ENCODE measurements at regions not wholly inside any gene's neighbourhood (a gene's known extent, or its start where the extent isn't known, plus 50 kb on each side); places are given as distances from the start of the nearest gene placed in this dataset.

GRCh38 chr2:14297340-14297739 is 335.2 kb upstream of the LRATD1 start:
- in situ Hi-C loops (cut with MboI; ENCODE audit: low sequenced_read_pairs): no loop called here

- in situ Hi-C loops (cut with MboI; ENCODE audit: low sequenced_read_pairs): no loop called here
These were observed 334.6 kb upstream of the LRATD1 start for GRCh38 chr2:14297906-14298305.

DNA sequence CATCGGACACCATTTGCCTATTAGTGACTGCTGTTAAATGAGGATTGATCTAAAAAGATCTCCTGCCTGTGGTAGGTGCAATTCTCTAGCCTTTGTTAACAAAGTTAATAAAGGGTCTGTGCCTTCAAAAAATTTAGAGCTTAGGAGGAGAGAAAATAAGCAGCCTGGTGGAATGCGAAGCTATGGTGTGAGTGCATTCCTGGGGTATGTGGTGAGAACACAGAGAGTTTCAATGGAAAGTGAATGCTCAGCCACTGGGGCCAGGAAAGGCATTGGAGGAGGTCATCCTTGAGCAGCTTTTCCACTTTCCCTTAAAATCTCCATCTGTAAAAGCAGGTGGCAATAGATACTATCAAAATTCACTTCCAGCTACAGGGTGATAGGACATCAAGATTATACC is 331.2 kb upstream of the LRATD1 start:
- in situ Hi-C loops (cut with MboI; ENCODE audit: low sequenced_read_pairs): no loop called here

DNA sequence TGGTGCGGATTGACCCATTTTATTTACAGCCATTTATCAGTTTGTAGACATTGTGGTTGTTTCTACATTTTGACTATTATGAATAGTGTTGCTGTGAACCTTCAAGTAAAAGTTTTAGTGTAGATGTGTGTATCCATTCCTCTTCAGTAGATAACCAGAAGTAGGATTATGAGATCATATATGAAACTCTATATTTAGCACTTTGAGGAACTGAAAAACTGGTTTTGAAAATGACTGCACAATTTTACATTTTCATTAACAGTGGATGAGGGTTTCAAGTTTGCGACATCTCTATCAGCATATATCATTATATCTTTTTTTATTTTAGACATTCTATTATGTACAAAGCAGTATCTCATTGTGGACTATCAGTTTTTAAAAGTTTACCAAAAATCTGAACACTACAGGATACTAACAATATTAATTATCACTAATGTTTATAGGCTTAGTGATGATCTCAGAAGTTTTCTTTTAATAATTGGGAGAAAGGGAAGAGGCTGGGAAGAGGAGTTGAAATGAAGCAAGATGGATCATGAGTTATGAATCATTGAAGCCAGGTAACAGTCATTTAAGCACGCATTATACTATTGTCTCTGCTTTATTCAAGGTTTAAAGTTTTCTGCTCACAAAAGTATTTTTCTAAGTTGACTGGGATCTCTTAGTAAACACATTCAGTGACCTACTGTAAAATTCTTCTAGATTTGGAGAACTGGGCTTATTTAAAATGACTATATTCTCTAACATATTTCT is 329.0 kb upstream of the LRATD1 start:
- in situ Hi-C loops (cut with MboI; ENCODE audit: low sequenced_read_pairs): no loop called here

DNA sequence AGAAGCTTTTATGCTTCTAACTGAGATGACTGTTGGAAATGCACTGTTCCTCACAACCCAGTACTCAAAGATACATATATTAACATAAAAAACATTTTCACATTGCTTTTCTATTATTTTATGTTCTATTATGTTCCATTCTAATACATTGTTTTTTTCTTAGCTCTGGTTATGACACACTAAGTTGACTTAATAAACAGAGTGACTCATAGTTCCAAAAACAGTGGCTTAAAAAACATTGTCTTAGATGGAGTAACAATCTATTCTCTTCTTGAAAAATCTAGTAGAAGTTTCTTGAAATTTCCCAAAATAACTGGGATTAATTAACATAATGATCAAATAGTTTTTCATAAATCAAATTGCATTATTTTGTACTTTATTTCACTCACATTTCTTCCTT is 328.2 kb upstream of the LRATD1 start:
- in situ Hi-C loops (cut with MboI; ENCODE audit: low sequenced_read_pairs): no loop called here

DNA sequence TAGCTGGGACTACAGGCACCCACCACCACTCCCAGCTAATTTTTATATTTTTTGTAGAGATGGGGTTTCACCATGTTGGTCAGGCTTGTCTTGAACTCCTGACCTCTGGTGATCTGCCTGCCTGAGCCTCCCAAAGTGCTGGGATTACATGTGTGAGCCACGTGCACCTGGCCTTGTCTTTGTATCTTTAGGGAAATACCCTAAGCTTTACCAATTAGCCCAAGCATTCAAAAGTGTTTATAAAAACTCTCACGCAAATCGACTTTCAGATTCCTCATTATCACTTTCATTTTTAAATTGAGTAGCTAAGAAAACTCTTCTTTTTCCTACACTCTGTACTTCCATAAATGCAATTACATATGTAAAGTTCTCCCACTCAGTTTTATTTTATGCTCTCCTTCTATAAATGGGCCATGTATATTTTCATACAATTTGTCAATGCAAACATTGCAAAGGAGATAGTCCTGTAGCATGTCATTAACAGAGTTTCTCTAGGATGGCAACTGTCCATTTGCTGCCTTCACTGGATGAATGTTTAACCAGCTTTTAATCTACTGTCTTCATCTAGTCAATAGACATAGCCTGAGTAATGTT is 326.2 kb upstream of the LRATD1 start:
- in situ Hi-C loops (cut with MboI; ENCODE audit: low sequenced_read_pairs): no loop called here

- in situ Hi-C loops (cut with MboI; ENCODE audit: low sequenced_read_pairs): no loop called here
These were observed 319.2 kb upstream of the LRATD1 start for GRCh38 chr2:14313341-14313740.

DNA sequence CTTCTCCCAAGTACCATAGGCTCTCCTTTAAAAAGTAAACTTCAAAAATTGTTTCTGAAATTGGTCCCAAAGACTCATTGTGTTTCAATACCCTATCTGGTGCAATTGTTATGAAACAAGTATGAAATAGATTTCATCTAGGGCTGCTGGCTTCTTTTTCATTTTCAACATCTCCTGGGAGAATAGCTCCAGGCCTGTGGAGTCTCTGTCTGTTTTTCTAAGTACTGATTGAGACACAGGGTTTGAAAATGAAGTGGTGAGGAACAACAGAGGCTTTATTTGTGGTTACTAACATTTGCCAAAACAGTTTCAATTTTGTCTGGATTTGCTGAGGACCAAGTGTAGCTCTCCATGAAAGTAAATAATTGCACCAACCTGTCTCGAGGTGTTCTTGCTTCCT is 315.9 kb upstream of the LRATD1 start:
- in situ Hi-C loops (cut with MboI; ENCODE audit: low sequenced_read_pairs): no loop called here

GRCh38 chr2:14321357-14321756 is 311.2 kb upstream of the LRATD1 start:
- in situ Hi-C loops (cut with MboI; ENCODE audit: low sequenced_read_pairs): no loop called here

DNA sequence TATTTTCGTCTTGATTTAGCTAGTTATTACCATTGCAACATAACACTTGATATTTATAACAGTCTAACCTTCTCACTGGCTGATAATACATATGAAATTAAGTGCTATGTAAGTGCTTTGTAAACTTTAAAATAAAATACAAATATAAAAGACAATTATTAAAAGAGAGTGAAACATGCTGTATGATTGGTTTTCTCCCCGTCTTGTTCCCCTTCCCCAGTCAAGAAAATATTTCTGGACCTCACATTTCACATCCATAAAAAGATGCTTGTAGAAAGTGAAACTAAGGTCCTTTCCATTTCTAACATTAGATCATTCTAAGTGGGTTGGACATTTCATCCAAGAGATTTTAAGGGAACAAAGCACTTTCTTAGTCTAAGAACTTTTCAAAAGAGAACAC is 310.2 kb upstream of the LRATD1 start:
- in situ Hi-C loops (cut with MboI; ENCODE audit: low sequenced_read_pairs): no loop called here

DNA sequence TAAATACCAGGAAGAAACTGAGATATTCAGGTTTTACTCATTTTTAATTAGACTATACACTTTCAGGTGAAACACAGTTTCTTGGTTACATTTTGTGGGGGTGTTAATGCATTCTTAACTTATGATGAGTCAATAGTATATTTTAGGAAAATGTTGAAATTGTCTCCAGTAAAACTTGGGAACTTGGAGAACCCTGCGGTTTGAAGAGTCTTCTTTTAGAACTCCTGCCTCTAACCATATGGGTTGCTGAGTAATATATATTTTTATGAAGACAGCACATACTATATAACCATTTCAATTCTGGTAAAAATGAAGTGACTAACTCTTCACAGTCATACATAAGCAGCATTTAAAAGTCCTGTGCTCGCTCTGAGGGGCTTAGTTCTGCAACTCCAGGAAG is 308.2 kb upstream of the LRATD1 start:
- in situ Hi-C loops (cut with MboI; ENCODE audit: low sequenced_read_pairs): no loop called here

DNA sequence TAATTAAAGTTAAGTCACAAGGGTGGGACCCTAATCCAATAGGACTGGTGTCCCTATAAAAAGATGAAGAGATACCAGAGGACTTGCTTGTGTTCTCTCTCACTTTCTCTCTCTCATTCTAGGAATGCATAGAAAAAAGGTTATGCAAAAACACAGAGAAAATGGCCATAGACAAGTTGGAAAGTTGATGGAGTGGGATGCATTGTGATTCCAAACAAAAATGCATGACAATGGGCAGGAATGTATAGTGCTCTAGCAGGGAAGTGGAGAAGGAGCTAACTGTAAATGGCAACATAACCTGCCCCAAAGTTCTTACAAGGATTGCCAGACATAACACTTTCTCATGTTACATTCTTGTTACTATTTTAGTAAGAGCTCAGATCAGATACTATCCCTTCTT is 301.6 kb upstream of the LRATD1 start:
- in situ Hi-C loops (cut with MboI; ENCODE audit: low sequenced_read_pairs): no loop called here

- in situ Hi-C loops (cut with MboI; ENCODE audit: low sequenced_read_pairs): no loop called here
These were observed 295.6 kb upstream of the LRATD1 start for GRCh38 chr2:14336759-14337382.

DNA sequence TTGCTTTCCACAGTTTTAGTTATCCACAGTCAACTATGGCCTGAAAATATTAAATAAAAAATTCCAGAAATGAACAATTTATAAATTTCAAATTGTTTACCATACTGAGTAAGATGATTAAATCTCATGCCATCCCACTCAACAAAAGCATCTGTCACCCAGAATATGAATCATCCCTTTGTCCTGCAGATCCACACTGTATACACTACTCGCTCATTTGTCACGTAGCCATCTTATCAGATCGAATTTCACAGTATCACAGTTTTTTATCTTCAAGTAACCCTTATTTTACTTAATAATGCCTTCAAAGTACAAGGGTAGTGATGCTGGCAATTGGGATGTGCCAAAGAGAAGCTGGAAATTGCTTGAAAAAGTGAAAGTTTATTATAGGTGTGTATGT is 291.8 kb upstream of the LRATD1 start:
- in situ Hi-C loops (cut with MboI; ENCODE audit: low sequenced_read_pairs): no loop called here

- in situ Hi-C loops (cut with MboI; ENCODE audit: low sequenced_read_pairs): no loop called here
These were observed 290.2 kb upstream of the LRATD1 start for GRCh38 chr2:14342313-14342712.

- in situ Hi-C loops (cut with MboI; ENCODE audit: low sequenced_read_pairs): no loop called here
These were observed 288.2 kb upstream of the LRATD1 start for GRCh38 chr2:14344355-14344754.

- in situ Hi-C loops (cut with MboI; ENCODE audit: low sequenced_read_pairs): no loop called here
These were observed 284.3 kb upstream of the LRATD1 start for GRCh38 chr2:14348247-14348646.

GRCh38 chr2:14350856-14351255 is 281.7 kb upstream of the LRATD1 start:
- in situ Hi-C loops (cut with MboI; ENCODE audit: low sequenced_read_pairs): no loop called here

DNA sequence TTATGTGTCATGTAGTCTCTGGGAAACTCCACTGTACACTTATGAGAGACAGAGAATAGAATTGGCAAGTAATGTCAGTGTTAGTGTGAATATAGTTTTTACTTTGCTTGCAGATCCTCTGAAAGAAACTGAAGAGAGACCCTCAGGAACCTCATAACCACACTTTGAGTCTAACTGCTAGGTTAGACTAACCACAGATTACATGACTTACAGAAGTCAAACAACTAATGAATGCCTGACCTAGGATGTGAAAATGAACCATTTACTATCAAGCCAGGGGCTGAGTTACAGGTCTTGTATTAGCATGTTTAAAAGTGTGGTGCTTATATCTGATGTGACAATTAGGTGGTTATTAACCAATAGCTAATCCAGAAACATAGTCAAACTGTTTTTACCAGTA is 280.4 kb upstream of the LRATD1 start:
- in situ Hi-C loops (cut with MboI; ENCODE audit: low sequenced_read_pairs): no loop called here

DNA sequence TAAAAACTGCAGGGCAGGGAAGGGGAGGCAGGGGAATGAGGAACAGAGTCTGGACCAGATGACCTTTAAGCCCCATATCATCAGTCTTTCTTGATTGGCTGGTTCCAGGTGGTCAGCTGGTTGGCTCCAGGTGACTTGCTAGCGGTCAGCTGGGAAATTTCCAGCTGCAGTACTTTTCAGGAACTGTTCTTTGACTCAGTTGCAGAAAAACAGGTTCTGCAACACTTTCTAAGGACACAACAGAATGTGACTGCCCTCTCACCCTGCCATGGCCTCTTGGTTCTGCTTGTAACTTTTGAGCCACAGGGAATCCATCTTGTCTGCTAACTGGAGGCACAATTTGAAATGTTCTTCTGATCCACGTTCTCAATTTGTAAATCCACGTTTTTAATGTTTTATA is 278.3 kb upstream of the LRATD1 start:
- in situ Hi-C loops (cut with MboI; ENCODE audit: low sequenced_read_pairs): no loop called here

- in situ Hi-C loops (cut with MboI; ENCODE audit: low sequenced_read_pairs): no loop called here
These were observed 277.4 kb upstream of the LRATD1 start for GRCh38 chr2:14355102-14355501.

- in situ Hi-C loops (cut with MboI; ENCODE audit: low sequenced_read_pairs): no loop called here
These were observed 274.2 kb upstream of the LRATD1 start for GRCh38 chr2:14358339-14358738.

Measured in HL-60/S4 treated with retinoic acid at 250 ng/mL for 4 days and 3 days (cell line).